T-helper 2 cell treated with Interferon-gamma antibody and Interleukin-4, amounts not matched to agents 5 μg/mL and 100 μg/mL, for 36 hours (primary cell): ENCODE measurements at regions not wholly inside any gene's neighbourhood (a gene's known extent, or its start where the extent isn't known, plus 50 kb on each side); places are given as distances from the start of the nearest gene placed in this dataset.
"Not testable (repeated sequence)": the region's sequence is repeated elsewhere in the genome, so short reads cannot be mapped to it uniquely, and the experiment has no call there.

ENCODE experiments used
- DNase-seq: peaks from one replicate; pipeline ENCODE4 v3.0.0; 2021; ENCODE audit warnings: low spot score
- H3K27ac Mint-ChIP-seq: one replicate; pipeline ENCODE4 v1.8.0; 2021; ENCODE audit warnings: mild to moderate bottlenecking, mixed read lengths
- H3K27me3 Mint-ChIP-seq: one replicate; pipeline ENCODE4 v1.8.0; 2021; ENCODE audit warnings: low read depth, mixed read lengths
- H3K36me3 Mint-ChIP-seq: one replicate; pipeline ENCODE4 v1.8.0; 2021; ENCODE audit warnings: low read depth, mixed read lengths
- H3K4me1 Mint-ChIP-seq: one replicate; pipeline ENCODE4 v1.8.0; 2021; ENCODE audit warnings: low read depth, mixed read lengths
- H3K4me3 Mint-ChIP-seq: one replicate; pipeline ENCODE4 v1.8.0; 2022; ENCODE audit warnings: mild to moderate bottlenecking, moderate library complexity, mixed read lengths
- H3K9me3 Mint-ChIP-seq: one replicate; pipeline ENCODE4 v1.8.0; 2021; ENCODE audit warnings: mixed read lengths

- no peaks in the 10 kb centered on the region for H3K27me3 Mint-ChIP-seq
- no peaks in the 10 kb centered on the region for H3K36me3 Mint-ChIP-seq
- H3K4me1 Mint-ChIP-seq: no peaks in the 10 kb centered on the region
- DNase-seq: no peak
- H3K9me3 Mint-ChIP-seq: no peaks in the 10 kb centered on the region
- H3K4me3 Mint-ChIP-seq: no peak overlapping the region
- H3K27ac Mint-ChIP-seq: no peak overlapping the region
Observed at GRCh38 chr13:109408591-109409382, 377.6 kb downstream of the IRS2 start.

- no peak for DNase-seq
- Mint-ChIP-seq H3K36me3 (no peaks in the 10 kb centered on the region), H3K27me3 (no peaks in the 10 kb centered on the region), H3K4me3 (no peak overlapping the region), H3K27ac (no peak overlapping the region), H3K4me1 (no peaks in the 10 kb centered on the region), H3K9me3 (no peaks in the 10 kb centered on the region)
Observed at GRCh38 chr13:109406376-109406992, 379.9 kb downstream of the IRS2 start.

- no peak overlapping the region for H3K27ac Mint-ChIP-seq
- no peak overlapping the region for H3K4me3 Mint-ChIP-seq
- no peak for DNase-seq
- no peaks in the 10 kb centered on the region for H3K9me3 Mint-ChIP-seq
- H3K27me3 Mint-ChIP-seq: no peaks in the 10 kb centered on the region
- H3K36me3 Mint-ChIP-seq: no peaks in the 10 kb centered on the region
- no peaks in the 10 kb centered on the region for H3K4me1 Mint-ChIP-seq
Observed at GRCh38 chr13:109403012-109403421, 383.4 kb downstream of the IRS2 start.

GRCh38 chr13:109401891-109402290 lies 384.5 kb downstream of the IRS2 start:
- Mint-ChIP-seq H3K4me1 (no peaks in the 10 kb centered on the region), H3K4me3 (no peak overlapping the region), H3K27me3 (no peaks in the 10 kb centered on the region), H3K9me3 (no peaks in the 10 kb centered on the region), H3K36me3 (no peaks in the 10 kb centered on the region), H3K27ac (no peak overlapping the region)
- no peak for DNase-seq

- Mint-ChIP-seq H3K9me3 (no peaks in the 10 kb centered on the region), H3K36me3 (no peaks in the 10 kb centered on the region), H3K27me3 (no peaks in the 10 kb centered on the region), H3K4me1 (no peaks in the 10 kb centered on the region), H3K27ac (no peak overlapping the region), H3K4me3 (no peak overlapping the region)
- no peak for DNase-seq
Observed at GRCh38 chr13:109401307-109401706, 385.1 kb downstream of the IRS2 start.

- DNase-seq: no peak
- Mint-ChIP-seq H3K9me3 (no peaks in the 10 kb centered on the region), H3K27me3 (no peaks in the 10 kb centered on the region), H3K4me1 (no peaks in the 10 kb centered on the region), H3K4me3 (no peak overlapping the region), H3K36me3 (no peaks in the 10 kb centered on the region), H3K27ac (no peak overlapping the region)
Observed at GRCh38 chr13:109400624-109401257, 385.6 kb downstream of the IRS2 start.

GRCh38 chr13:109400209-109400608 lies 386.2 kb downstream of the IRS2 start:
- H3K4me1 Mint-ChIP-seq: no peaks in the 10 kb centered on the region
- H3K27ac Mint-ChIP-seq: no peak overlapping the region
- no peak for DNase-seq
- no peaks in the 10 kb centered on the region for H3K9me3 Mint-ChIP-seq
- H3K4me3 Mint-ChIP-seq: no peak overlapping the region
- H3K36me3 Mint-ChIP-seq: no peaks in the 10 kb centered on the region
- H3K27me3 Mint-ChIP-seq: no peaks in the 10 kb centered on the region

- not testable (repeated sequence) for H3K4me3 Mint-ChIP-seq, H3K27ac Mint-ChIP-seq, H3K9me3 Mint-ChIP-seq, H3K36me3 Mint-ChIP-seq, DNase-seq, H3K27me3 Mint-ChIP-seq, H3K4me1 Mint-ChIP-seq
Observed at GRCh38 chr13:109398071-109398470, 388.3 kb downstream of the IRS2 start.

- H3K4me3 Mint-ChIP-seq: no peak overlapping the region
- no peaks in the 10 kb centered on the region for H3K9me3 Mint-ChIP-seq
- no peaks in the 10 kb centered on the region for H3K4me1 Mint-ChIP-seq
- no peaks in the 10 kb centered on the region for H3K36me3 Mint-ChIP-seq
- DNase-seq: no peak
- no peaks in the 10 kb centered on the region for H3K27me3 Mint-ChIP-seq
- no peak overlapping the region for H3K27ac Mint-ChIP-seq
Observed at GRCh38 chr13:109397285-109397684, 389.1 kb downstream of the IRS2 start.

- no peaks in the 10 kb centered on the region for H3K9me3 Mint-ChIP-seq
- H3K36me3 Mint-ChIP-seq: no peaks in the 10 kb centered on the region
- no peak overlapping the region for H3K27ac Mint-ChIP-seq
- H3K27me3 Mint-ChIP-seq: no peaks in the 10 kb centered on the region
- no peak for DNase-seq
- no peak overlapping the region for H3K4me3 Mint-ChIP-seq
- H3K4me1 Mint-ChIP-seq: no peaks in the 10 kb centered on the region
Observed at GRCh38 chr13:109396266-109396665, 390.1 kb downstream of the IRS2 start.

- no peak overlapping the region for H3K4me3 Mint-ChIP-seq
- H3K9me3 Mint-ChIP-seq: no peaks in the 10 kb centered on the region
- H3K4me1 Mint-ChIP-seq: no peaks in the 10 kb centered on the region
- H3K36me3 Mint-ChIP-seq: no peaks in the 10 kb centered on the region
- H3K27me3 Mint-ChIP-seq: no peaks in the 10 kb centered on the region
- no peak overlapping the region for H3K27ac Mint-ChIP-seq
- DNase-seq: no peak
Observed at GRCh38 chr13:109395014-109395413, 391.4 kb downstream of the IRS2 start.

- Mint-ChIP-seq H3K36me3 (no peaks in the 10 kb centered on the region), H3K4me3 (no peak overlapping the region), H3K4me1 (no peaks in the 10 kb centered on the region), H3K9me3 (no peaks in the 10 kb centered on the region), H3K27ac (no peak overlapping the region), H3K27me3 (no peaks in the 10 kb centered on the region)
- no peak for DNase-seq
Observed at GRCh38 chr13:109394311-109394988, 391.9 kb downstream of the IRS2 start.

GRCh38 chr13:109393045-109393444 lies 393.3 kb downstream of the IRS2 start:
- DNase-seq: no peak
- H3K27me3 Mint-ChIP-seq: no peaks in the 10 kb centered on the region
- H3K4me1 Mint-ChIP-seq: no peaks in the 10 kb centered on the region
- H3K4me3 Mint-ChIP-seq: no peak overlapping the region
- H3K27ac Mint-ChIP-seq: no peak overlapping the region
- H3K36me3 Mint-ChIP-seq: no peaks in the 10 kb centered on the region
- no peaks in the 10 kb centered on the region for H3K9me3 Mint-ChIP-seq

GRCh38 chr13:109390391-109390790 lies 396.0 kb downstream of the IRS2 start:
- Mint-ChIP-seq H3K36me3 (no peaks in the 10 kb centered on the region), H3K4me1 (no peaks in the 10 kb centered on the region), H3K9me3 (no peaks in the 10 kb centered on the region), H3K4me3 (no peak overlapping the region), H3K27ac (no peak overlapping the region), H3K27me3 (no peaks in the 10 kb centered on the region)
- DNase-seq: no peak
